NCI-H2107 (cell line): ENCODE measurements at regions not wholly inside any gene's neighbourhood (a gene's known extent, or its start where the extent isn't known, plus 50 kb on each side); places are given as distances from the start of the nearest gene placed in this dataset.

Experiments used
- DNase-seq: peaks from one replicate; lab custom pipeline; 2025; lab: John Stamatoyannopoulos, UW

DNA sequence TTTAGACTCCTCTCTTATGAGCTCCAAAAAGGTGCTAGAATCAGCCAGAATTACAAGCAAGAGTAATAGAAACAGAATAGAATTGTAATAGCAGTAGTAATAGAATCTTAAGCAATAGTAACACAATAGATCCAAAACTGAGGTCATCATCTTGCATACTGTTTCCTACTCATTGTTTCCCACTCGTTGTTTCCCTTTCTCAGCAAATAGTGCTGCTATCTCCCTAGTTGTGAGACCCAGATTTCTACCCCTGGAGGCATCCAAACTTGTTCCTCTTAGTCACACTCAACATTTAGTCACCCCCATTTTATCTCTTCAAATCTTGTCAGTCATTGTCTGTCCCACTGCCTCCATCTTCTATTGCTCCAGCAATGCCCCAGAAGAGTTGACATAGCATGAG, 356.9 kb upstream of the MARCKS start:
- no peak for DNase-seq

DNA sequence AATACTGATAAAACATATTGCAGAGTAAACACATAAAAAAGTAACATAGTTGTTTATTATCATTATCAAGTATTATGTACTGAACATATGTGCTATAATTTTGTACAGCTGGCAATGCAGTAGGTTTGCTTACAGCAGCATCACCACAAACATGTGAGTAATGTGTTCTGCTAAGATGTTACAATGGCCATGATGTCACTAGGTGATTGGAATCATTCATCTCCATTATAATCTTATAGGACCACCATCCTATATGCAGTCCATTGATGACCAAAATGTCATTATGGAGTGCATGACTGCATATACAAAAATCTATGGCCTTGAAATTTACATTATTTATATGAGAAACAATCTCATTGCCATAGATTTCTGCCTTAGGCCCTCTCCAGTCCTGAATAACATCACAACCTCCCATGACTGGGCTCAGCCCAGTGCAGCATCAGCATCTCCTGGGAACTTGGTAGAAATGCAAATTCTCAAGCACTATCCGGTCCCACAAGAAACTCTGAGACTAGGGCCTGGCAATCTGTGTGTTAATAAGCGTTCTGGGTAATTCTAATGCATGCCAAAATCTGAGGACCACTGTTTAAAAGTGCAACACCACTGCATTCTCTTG, 352.0 kb upstream of the MARCKS start:
- DNase-seq = no peak

DNA sequence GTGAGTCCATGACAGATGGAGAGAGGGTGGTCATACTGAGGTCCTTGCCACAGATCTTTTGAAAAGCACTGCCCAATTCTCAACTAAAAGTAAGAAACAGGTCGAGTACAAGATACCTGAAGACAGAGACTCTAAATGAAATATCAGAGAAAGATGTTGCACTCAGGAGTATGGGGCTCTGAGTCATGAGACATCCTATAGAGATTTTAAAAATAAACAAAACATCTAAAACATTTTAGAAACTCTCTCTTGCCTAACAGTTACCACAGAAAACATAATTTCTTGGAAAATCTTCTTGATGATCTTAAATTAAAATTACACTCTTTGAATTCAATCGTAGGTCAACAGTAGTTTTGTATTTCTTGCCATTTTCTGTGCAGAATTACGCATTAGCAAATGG, 348.9 kb upstream of the MARCKS start:
- DNase-seq = no peak

DNA sequence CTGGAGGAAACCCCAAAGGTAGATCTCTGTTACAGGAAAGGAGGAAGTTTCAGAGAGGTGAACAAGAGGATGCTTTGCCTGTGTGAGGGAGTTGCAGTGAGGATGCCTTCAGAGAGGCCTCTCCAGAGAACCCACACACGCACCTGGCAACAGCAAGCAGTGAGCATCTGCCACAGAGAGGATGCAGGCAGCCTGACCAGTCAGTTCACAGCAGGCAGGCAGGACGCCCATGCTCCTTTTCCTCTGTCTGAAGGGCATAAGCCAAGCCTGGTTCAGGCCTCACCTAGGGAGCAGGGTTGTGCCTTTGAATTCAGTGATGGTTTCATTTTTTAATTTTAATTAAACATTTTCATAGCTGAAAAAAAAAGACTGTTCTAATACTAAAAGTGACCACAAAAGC, 346.0 kb upstream of the MARCKS start:
- no peak for DNase-seq

DNA sequence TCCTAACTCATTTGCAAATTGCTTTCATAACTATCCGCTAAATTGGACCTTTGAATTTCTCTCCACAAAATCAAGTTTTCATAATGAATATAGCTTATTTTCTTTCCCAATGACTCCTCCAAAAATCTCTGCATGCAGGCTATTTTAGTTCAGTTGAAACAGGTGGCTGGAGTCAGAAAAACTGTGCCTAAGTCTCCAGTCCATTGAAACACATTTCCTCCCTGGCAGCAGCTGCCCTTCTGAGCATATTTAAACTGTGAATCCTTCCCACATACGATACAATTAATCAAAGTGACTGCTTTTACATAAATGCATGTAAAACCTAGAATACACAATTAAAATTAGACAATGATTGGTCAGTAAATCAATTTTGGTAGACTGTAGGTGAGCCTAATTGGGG, 344.6 kb upstream of the MARCKS start:
- DNase-seq = no peak

DNA sequence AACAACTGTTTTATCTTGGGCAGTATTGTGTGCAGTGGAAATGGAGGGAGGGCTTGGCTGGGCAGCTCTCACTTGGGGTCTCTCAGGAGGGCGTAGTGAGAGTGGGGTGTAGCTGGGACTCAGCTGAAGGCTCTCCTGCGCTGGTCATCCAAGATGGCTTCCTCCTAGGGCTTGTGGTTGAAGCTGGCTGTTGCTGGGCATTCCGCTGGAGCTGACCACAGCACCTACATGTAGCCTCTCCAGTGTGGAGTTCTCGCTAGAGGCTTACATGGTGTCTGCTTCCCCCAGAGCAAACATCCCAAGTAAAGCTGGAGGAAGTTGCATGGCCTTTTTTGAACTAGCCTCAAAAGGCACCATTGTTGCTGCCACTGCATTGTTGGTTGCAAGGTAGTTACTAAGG, 344.1 kb upstream of the MARCKS start:
- DNase-seq = no peak

DNA sequence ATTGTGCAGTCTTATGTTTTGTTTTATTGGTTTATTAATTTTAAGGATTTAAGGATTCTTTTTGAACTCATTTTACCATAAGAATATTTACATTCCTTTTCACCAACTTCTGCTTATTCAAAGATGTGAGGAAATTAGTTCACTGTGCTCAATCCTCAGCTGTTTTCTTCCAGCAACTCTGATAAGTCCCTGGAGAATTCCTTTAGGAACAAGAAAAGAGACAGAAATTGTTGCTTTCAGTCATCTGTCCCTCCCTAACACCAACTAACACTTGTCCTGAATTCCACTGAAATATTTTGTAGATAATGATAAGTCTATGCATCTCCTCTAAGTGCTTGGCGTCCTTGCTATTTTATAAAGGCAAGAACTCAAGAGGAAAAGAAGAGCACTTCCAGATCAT, 334.8 kb upstream of the MARCKS start:
- no peak for DNase-seq

DNA sequence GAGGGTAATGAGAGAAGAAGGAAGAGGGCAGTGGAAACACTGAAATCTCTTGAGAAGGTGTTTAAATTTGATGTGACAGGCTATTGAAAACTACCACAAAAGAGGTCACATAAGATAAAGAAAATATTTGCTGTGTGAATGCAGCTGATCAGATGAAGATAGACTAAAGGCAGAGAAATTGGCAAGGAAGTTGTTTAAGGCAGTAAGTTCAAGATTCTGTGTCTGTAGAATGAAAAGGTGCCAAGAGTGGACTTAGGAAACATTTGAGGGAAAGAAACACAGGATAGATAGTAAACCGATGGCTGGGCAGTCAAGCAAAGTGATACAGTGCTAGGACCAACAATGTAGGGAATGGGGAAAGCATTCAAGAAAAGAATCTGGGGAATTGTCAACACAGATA, 332.3 kb upstream of the MARCKS start:
- DNase-seq = no peak

DNA sequence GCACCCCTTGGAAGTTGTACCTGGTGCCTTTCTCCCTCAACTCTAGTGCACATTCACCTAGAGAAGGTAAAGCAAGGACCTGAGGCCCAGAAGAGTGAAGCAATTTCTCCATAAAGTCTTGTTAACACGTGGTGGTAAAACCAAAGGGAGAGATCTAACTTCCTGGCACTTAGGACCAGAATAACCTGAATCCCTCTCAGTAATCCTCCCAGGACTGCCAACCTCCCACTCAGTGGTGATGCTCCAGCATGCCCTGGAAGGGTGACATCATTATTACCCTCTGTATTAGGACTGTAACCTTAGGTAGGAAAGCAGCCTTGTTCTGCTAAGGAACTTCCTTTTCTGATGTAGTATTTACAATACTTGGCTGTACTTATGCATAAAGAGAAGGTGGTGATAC, 330.6 kb upstream of the MARCKS start:
- no peak for DNase-seq

DNA sequence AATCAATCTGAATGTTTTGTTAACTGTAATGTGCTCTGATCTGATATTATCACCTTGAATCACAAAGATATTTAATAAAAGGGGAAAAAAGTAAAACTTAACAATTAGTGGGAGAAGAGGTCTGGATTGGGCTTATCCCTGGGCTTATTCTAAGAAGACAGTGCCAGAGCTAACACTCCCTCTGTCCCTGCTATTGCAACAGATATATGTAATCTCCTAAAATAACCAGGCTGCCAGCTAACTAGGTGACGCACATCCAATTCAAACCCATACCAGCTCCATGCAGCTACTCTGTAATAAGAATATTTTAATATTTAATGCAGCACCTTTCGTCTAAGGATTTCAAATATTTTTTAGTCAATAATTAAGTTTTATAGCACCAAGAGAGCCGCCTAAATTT, 330.1 kb upstream of the MARCKS start:
- no peak for DNase-seq

DNA sequence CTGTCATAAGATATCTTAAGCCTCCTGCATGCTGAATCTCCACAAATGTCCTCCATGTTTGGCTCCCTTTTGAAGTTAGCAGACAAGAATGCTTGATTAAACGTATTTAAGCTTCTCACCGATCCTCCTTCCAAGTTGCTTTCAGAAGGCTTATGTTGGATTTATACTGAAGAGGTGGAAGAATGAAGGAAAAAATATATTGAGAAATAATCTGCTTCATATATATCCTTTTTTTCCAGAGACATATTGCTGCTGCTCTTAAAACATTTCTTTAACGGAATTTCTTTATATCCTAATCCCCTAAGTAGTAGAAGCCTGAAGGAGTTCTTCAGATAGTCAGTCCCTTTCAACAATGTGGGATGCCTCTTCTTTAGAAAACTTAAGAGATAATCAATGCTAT, 329.0 kb upstream of the MARCKS start:
- no peak for DNase-seq

DNA sequence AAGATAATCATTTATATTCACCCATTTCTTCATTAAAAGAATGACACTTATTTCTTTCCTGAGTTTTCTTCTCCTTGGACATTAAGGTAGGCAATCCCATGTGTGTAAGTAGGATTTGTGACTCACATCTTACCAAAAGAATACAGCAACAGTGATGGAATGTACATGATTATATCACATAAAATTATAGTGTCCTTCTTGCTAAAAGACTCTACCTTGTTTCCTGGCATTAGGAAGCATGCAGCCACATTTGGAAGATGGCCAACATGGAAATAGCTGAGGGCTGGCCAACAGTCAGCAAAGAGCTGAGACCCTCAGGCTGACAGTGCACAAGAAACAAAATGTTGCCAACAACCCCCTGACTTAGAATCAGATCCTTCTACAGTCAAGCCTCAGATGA, 327.9 kb upstream of the MARCKS start:
- DNase-seq = no peak

DNA sequence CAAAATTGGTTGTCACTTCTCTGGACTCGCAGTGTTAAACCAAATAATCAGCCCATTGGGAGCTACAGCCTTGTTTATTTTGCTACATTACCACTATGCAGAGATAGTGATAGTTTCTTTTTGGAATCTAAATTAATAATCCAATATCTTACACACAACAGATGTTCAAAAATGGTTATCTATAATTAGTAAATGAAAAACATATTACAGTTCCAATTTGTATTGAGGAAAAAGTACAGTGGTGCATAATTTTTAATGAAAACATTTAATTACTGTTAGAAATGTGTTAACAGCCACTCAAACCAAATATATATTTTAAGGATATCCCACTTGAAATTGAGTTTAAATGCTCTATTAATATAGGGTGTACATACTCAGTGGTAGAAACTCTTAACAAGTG, 327.3 kb upstream of the MARCKS start:
- no peak for DNase-seq

DNA sequence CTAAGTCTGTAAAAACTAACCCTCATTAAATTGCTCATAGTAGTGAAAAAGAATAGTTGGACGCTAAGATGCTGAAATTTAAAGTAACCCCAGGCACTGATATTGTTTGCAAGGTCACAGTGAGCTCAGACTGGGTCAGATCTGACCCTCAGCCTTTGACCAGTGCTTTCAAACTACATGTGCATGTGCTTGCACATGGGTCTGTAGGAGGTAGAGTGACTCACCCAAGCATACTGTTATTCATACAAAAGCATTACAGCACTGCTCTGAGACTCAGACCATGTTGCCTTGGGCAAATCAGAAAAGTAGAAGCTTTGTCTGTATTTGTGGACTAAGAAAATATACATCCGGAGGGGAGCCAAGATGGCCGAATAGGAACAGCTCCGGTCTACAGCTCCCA, 326.4 kb upstream of the MARCKS start:
- DNase-seq = no peak

DNA sequence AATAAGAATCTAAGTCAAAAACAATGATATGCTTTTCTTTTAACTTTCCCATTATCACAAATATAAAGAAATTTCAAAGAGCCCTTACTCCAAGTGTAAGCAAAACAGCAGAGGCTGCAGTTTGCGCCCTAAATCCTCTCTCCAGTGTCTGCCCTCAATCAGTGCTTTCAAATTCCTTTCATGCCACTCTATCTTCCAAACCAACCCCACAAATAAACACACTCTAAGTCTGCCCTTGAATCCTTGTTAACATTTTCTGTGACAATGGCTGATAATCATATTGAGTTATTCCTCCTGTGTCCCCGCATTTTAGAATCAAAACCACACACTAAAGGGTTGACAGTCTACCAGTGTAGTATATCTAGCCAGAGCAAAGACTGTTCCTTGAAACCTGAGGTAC, 317.9 kb upstream of the MARCKS start:
- no peak for DNase-seq

DNA sequence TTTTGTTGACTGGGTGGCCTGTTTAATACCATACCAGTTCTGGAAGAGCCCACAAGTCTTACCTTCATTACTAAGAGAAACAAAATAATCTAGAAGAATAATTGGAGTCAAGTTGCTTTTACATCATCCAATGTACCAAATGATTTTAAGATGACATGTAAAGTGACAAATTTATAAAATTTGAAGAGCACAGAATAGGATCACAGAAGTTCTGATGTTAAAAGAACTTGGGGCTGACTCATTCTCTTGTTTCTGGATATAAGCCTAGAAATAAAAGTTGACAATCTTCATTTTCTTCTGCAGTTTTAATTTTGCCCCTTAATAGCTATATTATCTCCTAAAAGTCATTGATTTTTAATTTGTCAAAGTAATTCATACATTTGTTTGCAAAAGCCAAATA, 317.5 kb upstream of the MARCKS start:
- DNase-seq = no peak

DNA sequence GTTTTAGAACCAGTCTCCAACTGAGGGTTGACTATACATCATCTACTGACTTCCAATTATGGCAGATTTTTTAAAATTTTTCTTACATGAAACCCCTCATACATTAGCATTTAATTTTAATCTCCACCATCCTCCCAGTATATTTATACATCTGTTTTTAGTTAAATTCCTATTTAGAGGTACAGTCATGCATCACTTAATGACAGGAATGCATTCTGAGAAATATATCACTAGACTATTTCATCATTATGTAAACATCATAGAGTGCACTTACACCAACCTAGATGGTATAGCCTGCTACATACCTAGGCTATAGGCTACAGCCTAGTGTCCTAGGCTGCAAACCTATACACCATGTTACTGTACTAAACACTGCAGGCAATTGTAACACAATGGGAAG, 316.7 kb upstream of the MARCKS start:
- no peak for DNase-seq

DNA sequence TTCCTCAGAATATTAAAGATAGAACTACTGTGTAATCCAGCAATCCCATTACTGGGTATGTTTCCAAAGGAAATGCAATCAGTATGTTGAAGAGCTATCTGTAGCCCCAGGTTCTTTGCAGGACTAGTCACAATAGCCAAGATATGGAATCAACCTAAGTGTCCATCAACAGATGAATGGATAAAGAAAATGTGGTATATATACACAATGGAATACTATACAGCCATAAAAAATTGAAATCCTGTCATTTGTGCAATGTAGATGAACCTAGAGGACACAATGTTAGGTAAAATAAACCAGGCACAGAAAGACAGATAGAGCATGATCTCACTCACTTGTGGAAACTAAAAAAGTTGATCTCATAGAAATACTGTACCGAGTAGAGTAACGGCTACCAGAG, 306.0 kb upstream of the MARCKS start:
- DNase-seq = no peak

DNA sequence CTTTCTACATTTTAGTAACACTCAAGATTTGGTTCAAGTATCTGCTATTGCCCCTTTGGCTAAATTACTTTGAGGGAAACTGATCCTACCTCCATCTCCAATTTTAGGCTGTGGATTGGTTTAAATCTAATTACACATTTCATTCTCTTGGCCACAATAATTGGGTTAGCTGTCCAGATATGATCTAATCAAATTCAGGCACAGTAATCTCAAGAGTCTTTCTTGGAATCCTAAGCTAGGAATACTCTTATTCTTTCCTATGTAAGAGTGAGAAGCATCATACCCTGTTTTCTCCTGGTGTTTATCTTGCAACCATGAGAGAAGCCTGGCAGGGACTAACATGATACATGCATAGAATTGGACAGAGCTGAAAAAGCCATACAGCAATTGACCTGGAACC, 300.4 kb upstream of the MARCKS start:
- no peak for DNase-seq

DNA sequence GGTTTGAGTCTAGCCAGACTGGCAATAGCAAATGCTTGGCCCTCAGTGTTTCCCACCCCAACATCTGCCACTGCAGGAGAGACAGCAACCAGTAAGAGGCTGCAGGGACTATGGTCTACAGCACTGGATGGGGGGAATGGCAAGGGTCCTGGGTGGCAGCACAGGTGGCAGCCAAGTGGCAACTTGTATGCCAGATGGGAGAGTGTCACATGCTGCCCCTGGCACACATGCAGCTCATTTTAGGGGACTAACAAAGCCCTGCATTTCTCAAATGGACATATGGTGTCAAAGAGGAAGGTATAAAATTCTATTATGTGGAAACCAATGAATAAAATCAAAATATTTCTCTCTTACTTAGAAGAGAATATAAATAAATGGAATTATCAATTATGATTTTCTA, 298.7 kb upstream of the MARCKS start:
- no peak for DNase-seq

DNA sequence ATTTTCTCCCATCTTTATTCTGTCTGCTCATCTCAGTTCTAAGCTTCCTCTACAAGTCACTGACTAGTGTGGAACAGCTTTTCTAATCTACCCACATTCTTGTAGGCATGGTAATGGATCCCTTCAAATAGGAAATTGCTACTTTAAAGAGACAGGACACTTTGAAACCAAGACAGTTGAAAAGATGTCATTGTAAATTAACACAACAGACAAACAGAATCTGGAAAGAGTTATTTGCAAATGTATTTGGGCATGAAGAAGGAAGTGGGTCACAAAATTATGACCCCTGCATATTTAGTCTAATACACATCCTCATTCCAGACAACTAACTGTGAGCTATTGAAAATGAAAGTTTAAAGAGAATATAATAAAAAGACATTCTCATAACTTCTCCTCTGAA, 298.2 kb upstream of the MARCKS start:
- no peak for DNase-seq

DNA sequence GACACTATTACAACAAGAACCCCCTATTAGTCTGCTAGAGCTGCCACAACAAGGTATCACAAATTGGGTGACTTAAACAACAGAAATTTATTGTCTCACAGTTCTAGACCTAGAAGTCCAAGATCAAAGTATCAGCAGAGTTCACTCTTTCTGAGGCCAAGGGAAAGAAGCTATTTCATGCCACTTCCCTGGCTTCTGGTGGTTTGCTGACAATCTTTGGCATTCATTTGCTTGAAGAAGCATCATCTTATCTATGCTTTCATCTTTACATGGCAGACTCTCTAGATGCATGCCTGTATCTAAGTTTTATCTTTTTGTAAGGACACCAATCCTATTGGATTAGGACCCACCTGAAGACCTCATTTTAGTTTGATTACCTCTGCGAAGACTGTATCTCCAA, 296.8 kb upstream of the MARCKS start:
- DNase-seq = no peak

DNA sequence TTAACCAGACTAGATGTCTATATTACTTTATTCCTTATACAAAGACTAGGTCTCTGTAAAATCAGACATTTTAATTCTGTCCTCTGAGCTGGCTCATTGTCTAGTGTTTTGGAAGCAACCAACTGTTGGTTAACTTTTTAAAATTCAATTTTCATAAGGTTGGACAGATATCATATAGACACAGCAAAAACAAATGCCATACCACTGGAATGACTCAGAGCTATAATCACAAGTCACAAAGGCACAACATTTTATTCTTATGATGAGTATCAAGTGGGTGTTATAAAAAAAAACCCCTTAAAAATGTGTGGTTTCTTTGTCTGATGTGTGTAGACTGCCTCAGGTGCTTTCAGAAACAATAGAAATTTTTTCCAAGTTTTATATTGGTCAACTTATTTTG, 296.2 kb upstream of the MARCKS start:
- DNase-seq = no peak

DNA sequence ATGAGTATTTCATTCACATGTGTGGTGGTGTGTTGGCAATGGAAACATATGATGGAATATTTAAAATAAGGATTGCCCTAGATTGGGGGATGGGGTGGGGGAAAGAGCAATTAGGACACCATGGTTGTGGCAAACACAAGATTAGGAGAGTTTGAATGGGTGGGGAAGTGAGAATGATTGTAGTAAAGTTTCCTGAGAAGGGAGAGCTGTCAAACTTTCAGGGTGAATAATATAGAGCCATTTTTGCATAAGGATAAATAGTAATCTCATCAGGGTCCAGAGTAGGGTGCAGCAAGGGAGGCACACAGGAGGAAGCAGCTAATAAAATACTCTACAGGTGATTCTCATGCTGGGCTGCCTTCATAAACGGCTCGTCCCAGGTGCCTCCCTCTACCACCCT, 294.9 kb upstream of the MARCKS start:
- DNase-seq = no peak
